ENCODE measurements at regions not wholly inside any gene's neighbourhood (a gene's known extent, or its start where the extent isn't known, plus 50 kb on each side); places are given as distances from the start of the nearest gene placed in this dataset.

- no peak for TF ChIP-seq CTCF (IDR thresholded peaks at IDR 0.05)
- no peaks in the 10 kb centered on the region for H3K9me3 ChIP-seq (ENCODE audit: control insufficient read depth, low read length)
- H3K4me1 ChIP-seq: no peaks in the 10 kb centered on the region
- H2AFZ ChIP-seq: no peak overlapping the region
- no peak overlapping the region for H3K27ac ChIP-seq
- H3K36me3 ChIP-seq (ENCODE audit: control insufficient read depth, insufficient read depth, low read length): no peaks in the 10 kb centered on the region
- no peaks in the 10 kb centered on the region for H3K79me2 ChIP-seq
- H3K9ac ChIP-seq: no peak overlapping the region
- H3K4me2 ChIP-seq (ENCODE audit: low read length): no peak overlapping the region
- no peak overlapping the region for H3K4me3 ChIP-seq (ENCODE audit: low read depth, low read length)
- H3K27me3 ChIP-seq (ENCODE audit: control insufficient read depth, insufficient read depth, low read length): no peaks in the 10 kb centered on the region
Measured at GRCh38 chr2:200239216-200239615, 67.3 kb upstream of the SPATS2L start.

GRCh38 chr2:200242570-200242969 is 63.9 kb upstream of the SPATS2L start:
- Histone ChIP-seq H3K4me2 (ENCODE audit: low read length) (no peak overlapping the region), H2AFZ (no peak overlapping the region), H3K27ac (no peak overlapping the region), H3K9ac (no peak overlapping the region), H3K79me2 (no peaks in the 10 kb centered on the region), H3K27me3 (ENCODE audit: control insufficient read depth, insufficient read depth, low read length) (no peaks in the 10 kb centered on the region), H3K4me1 (no peaks in the 10 kb centered on the region), H3K36me3 (ENCODE audit: control insufficient read depth, insufficient read depth, low read length) (no peaks in the 10 kb centered on the region), H3K9me3 (ENCODE audit: control insufficient read depth, low read length) (no peaks in the 10 kb centered on the region), H3K4me3 (ENCODE audit: low read depth, low read length) (no peak overlapping the region)
- no peak for TF ChIP-seq CTCF (IDR thresholded peaks at IDR 0.05)

GRCh38 chr2:200243441-200243840 is 63.1 kb upstream of the SPATS2L start:
- Histone ChIP-seq H3K9me3 (ENCODE audit: control insufficient read depth, low read length) (no peaks in the 10 kb centered on the region), H3K79me2 (no peaks in the 10 kb centered on the region), H3K4me2 (ENCODE audit: low read length) (peak overlapping the region; percentile 5), H2AFZ (peak overlapping the region; percentile 54), H3K27ac (no peak overlapping the region), H3K36me3 (ENCODE audit: control insufficient read depth, insufficient read depth, low read length) (no peaks in the 10 kb centered on the region), H3K27me3 (ENCODE audit: control insufficient read depth, insufficient read depth, low read length) (no peaks in the 10 kb centered on the region), H3K4me3 (ENCODE audit: low read depth, low read length) (no peak overlapping the region), H3K4me1 (no peaks in the 10 kb centered on the region), H3K9ac (no peak overlapping the region)
- TF ChIP-seq CTCF (IDR thresholded peaks at IDR 0.05): no peak

GRCh38 chr2:200244111-200244510 is 62.4 kb upstream of the SPATS2L start:
- no peaks in the 10 kb centered on the region for H3K36me3 ChIP-seq (ENCODE audit: control insufficient read depth, insufficient read depth, low read length)
- H3K4me2 ChIP-seq (ENCODE audit: low read length): no peak overlapping the region
- no peak overlapping the region for H3K9ac ChIP-seq
- H3K4me3 ChIP-seq (ENCODE audit: low read depth, low read length): no peak overlapping the region
- no peak overlapping the region for H2AFZ ChIP-seq
- H3K9me3 ChIP-seq (ENCODE audit: control insufficient read depth, low read length): no peaks in the 10 kb centered on the region
- TF ChIP-seq CTCF (IDR thresholded peaks at IDR 0.05): no peak
- no peaks in the 10 kb centered on the region for H3K27me3 ChIP-seq (ENCODE audit: control insufficient read depth, insufficient read depth, low read length)
- no peaks in the 10 kb centered on the region for H3K79me2 ChIP-seq
- H3K27ac ChIP-seq: no peak overlapping the region
- H3K4me1 ChIP-seq: no peaks in the 10 kb centered on the region

GRCh38 chr2:200247494-200247893 is 59.0 kb upstream of the SPATS2L start:
- H3K9ac ChIP-seq: no peak overlapping the region
- no peak overlapping the region for H2AFZ ChIP-seq
- H3K27me3 ChIP-seq (ENCODE audit: control insufficient read depth, insufficient read depth, low read length): no peaks in the 10 kb centered on the region
- no peak overlapping the region for H3K27ac ChIP-seq
- TF ChIP-seq CTCF (IDR thresholded peaks at IDR 0.05): no peak
- no peaks in the 10 kb centered on the region for H3K79me2 ChIP-seq
- no peaks in the 10 kb centered on the region for H3K4me1 ChIP-seq
- no peaks in the 10 kb centered on the region for H3K36me3 ChIP-seq (ENCODE audit: control insufficient read depth, insufficient read depth, low read length)
- H3K4me3 ChIP-seq (ENCODE audit: low read depth, low read length): no peak overlapping the region
- H3K9me3 ChIP-seq (ENCODE audit: control insufficient read depth, low read length): no peaks in the 10 kb centered on the region
- H3K4me2 ChIP-seq (ENCODE audit: low read length): no peak overlapping the region

All from parathyroid adenoma (tissue), 2 donors.